HG02588 (cell line): ENCODE measurements at regions not wholly inside any gene's neighbourhood (a gene's known extent, or its start where the extent isn't known, plus 50 kb on each side); places are given as distances from the start of the nearest gene placed in this dataset.
A peak's percentile ranks its signal among the peaks of the same experiment; 100 is the strongest.
"Not testable (repeated sequence)": the region's sequence is repeated elsewhere in the genome, so short reads cannot be mapped to it uniquely, and the experiment has no call there.

Experiments used
- ATAC-seq: cut with Tn5 transposase; IDR thresholded peaks from one replicate; pipeline ENCODE4 v1.9.1; 2021; ENCODE audit warnings: mild to moderate bottlenecking, moderate library complexity; ENCODE audit not compliant: unreplicated experiment

DNA sequence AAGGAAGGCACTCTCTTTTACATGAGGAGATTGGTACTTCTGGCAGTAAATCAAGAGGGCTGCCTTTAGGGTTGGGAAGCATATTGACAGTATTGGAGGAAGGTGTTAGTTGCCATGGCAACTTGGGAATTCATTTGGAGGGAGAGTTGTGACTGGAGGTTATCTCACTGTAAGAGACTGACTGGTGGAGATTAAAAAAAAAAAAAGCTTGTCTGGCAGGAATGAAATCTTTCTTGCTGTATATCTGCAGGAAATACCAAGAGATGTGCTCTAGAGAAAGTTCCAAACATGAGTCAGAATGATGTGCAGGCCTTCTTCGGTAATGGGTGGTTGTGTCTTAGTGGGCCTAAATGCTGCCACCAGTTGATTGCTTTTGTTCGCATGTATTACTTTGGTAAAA, 59.8 kb upstream of the FAM72C start:
- ATAC-seq: not testable (repeated sequence)

DNA sequence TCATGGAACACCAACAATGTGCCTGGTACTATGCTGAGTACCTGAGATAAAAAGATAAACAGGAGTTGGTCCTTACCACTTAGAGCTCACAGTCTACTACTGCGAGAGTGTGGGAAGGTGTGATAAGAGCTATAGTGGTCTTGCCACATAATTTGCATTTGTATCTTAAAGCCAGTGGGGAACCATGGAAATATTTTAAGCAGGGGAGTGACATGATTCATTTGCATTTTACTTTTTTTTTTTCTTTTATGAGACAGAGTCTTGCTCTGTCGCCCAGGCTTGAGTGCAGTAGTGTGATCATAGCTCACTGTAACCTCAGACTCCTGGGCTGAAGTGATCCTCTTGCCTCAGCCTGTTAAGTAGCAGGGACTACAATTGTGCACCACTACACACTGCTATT, 54.2 kb upstream of the FAM72C start:
- peak; percentile 87 for ATAC-seq

DNA sequence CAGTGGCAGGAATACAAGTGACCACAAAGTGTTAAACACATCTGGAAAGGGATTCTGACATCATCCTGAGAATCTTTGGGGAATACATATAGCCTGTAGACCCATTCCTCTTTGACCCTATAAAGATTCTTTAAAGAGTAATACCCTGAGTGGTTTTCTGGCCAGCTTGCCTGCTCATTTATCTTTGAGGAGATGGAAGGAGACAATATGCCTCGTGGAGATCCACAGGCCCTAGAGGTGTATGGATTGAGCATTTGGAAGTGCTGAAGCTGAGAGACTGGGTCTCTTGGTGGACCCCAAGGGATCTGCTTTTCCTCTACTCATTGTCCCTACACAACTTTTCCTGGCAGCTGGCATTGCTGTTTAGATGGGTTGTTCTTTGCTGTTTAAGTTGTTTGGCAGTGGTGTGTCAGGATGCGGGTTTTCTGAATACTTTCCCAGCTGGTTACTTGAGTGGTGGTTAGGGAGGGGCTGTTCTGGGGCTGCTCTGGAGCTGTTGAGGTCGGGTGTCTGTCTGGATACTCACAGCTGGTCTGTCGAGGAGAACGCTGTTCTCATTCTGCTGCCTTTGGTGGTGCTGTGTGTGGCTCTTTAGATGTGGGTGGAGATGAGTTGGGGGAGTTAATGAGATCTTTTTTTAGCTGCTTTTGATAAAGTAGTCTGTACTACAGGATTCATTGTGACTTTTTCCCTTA, 50.1 kb upstream of the FAM72C start:
- ATAC-seq: not testable (repeated sequence)
